Right lobe of liver (tissue), 6 donors: ENCODE measurements at regions not wholly inside any gene's neighbourhood (a gene's known extent, or its start where the extent isn't known, plus 50 kb on each side); places are given as distances from the start of the nearest gene placed in this dataset.

Source experiments
- ATAC-seq, 4 donors: fragments of 200-7000 bp; cut with Tn5 transposase; one replicate each; pipeline ENCODE4 v1.9.1; 2020; ENCODE audit warnings: mild to moderate bottlenecking in 4 of 4, moderate library complexity in 4 of 4
- DNase-seq, 3 donors: peaks; one replicate each; pipeline ENCODE4 v3.0.0-alpha.2; 2020
- H3K27ac ChIP-seq, 3 donors: fragments of 200-600 bp; one replicate each; pipeline ENCODE4 v1.8.0; 2022
- H3K27me3 ChIP-seq, 2 donors: fragments of 200-600 bp; one replicate each; pipeline ENCODE4 v1.8.0; 2022
- H3K36me3 ChIP-seq, 4 donors: fragments of 200-600 bp; sonication (generic) in 1 of 4; one replicate each; pipeline versions ENCODE4 v1.5.1 to v1.8.0; 2017 to 2022; ENCODE audit warnings: control low read depth in 1 of 4
- H3K4me1 ChIP-seq, 4 donors: fragments of 200-600 bp; sonication (generic) in 1 of 4; one replicate each; pipeline versions ENCODE4 v1.5.1 to v1.8.0; 2017 to 2022; ENCODE audit warnings: control low read depth in 1 of 4
- H3K4me3 ChIP-seq, 3 donors: fragments of 200-600 bp; one replicate each; pipeline ENCODE4 v1.8.0; 2022
- H3K9me3 ChIP-seq, 4 donors: fragments of 200-600 bp; sonication (generic) in 1 of 4; one replicate each; pipeline versions ENCODE4 v1.5.1 to v1.8.0; 2017 to 2022; ENCODE audit warnings: control low read depth in 1 of 4
- CTCF ChIP-seq, 4 donors: fragments of 200-600 bp in 3 of 4; fragments of 450-650 bp in 1 of 4; IDR thresholded peaks; one replicate each; pipeline versions ENCODE4 v1.5.1 to v1.8.0; 2016 to 2022; ENCODE audit warnings: antibody characterized with exemption in 4 of 4, mild to moderate bottlenecking in 2 of 4
- POLR2A ChIP-seq: fragments of 450-650 bp; IDR thresholded peaks from one replicate; pipeline ENCODE4 v1.6.1; 2017; ENCODE audit warnings: antibody characterized with exemption, mild to moderate bottlenecking
- WGBS: methylation state at CpG from one replicate; pipeline ENCODE4 v1.1.6; 2018; ENCODE audit warnings: low coverage, low lambda C conversion rate; ENCODE audit not compliant: insufficient coverage; ENCODE audit errors: missing lambda C conversion rate; 5-methylcytosine and 5-hydroxymethylcytosine counted together
- intact Hi-C, 2 donors: fragments of 100-400 bp; cut with DNase I; formaldehyde crosslinking; loops; one replicate each; pipeline versions ENCODE4 v1.11.2 to v1.14.1; 2022
- donor health status: DM: no; HTN: yes; CAD: no.
- donor health status: DM: no; HTN: no; CAD: no.
- donor health status: DM: no; HTN: no; CAD: no.
- donor health status: DM: no; HTN: yes; CAD: no.
- donor health status: DM: no; HTN: yes; CAD: no.

GRCh38 chr5:143916451-143916850, 104.5 kb downstream of the HMHB1 start:
- no peaks in the 10 kb centered on the region for H3K4me1 ChIP-seq
- no peak overlapping the region for H3K4me3 ChIP-seq
- no peak for DNase-seq
- H3K36me3 ChIP-seq, result no peaks in the 10 kb centered on the region
- H3K27me3 ChIP-seq, result no peaks in the 10 kb centered on the region
- 18% methylated on average over 2 of the region's 2 CpGs for WGBS
- TF ChIP-seq CTCF (IDR thresholded peaks at IDR 0.05) (no peak), POLR2A (no peak)
- intact Hi-C loops, result no loop called here
- no peak overlapping the region for H3K27ac ChIP-seq
- no peaks in the 10 kb centered on the region for H3K9me3 ChIP-seq
- no peak for ATAC-seq

GRCh38 chr5:143918961-143919360, 107.0 kb downstream of the HMHB1 start:
- Histone ChIP-seq H3K27ac (no peak overlapping the region), H3K9me3 (no peaks in the 10 kb centered on the region), H3K4me3 (no peak overlapping the region), H3K27me3 (no peaks in the 10 kb centered on the region), H3K36me3 (no peaks in the 10 kb centered on the region), H3K4me1 (no peaks in the 10 kb centered on the region)
- TF ChIP-seq CTCF (IDR thresholded peaks at IDR 0.05), result no peak
- TF ChIP-seq POLR2A, result no peak
- ATAC-seq (no peak), DNase-seq (no peak)
- 39% methylated on average over 1 of the region's 1 CpG for WGBS
- intact Hi-C loops, result no loop called here

DNA sequence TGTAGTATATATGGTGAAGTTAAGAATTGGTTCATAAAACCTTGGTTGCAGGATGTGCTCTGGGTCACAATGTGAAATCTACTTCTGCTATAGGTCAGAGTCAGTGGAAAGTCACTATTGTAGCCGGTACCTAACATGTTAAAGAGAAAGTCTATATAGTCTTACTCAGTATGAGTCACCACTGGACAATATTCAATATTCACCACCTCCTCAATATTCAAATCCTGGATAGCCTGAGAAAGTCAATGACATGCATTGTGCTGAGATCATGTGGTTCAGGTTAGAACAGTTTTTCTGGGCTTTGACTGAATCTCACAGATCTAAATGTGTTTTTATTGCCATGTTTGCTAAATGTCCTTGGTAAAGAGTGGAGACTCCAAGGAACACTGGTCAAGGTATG, 108.8 kb downstream of the HMHB1 start:
- Histone ChIP-seq H3K36me3 (no peaks in the 10 kb centered on the region), H3K4me3 (no peak overlapping the region), H3K27ac (no peak overlapping the region), H3K27me3 (no peaks in the 10 kb centered on the region), H3K4me1 (no peaks in the 10 kb centered on the region), H3K9me3 (no peaks in the 10 kb centered on the region)
- TF ChIP-seq CTCF (IDR thresholded peaks at IDR 0.05) (no peak), POLR2A (no peak)
- intact Hi-C loops, result no loop called here
- WGBS, result 100% methylated on average over 1 of the region's 1 CpG
- ATAC-seq (no peak), DNase-seq (no peak)

DNA sequence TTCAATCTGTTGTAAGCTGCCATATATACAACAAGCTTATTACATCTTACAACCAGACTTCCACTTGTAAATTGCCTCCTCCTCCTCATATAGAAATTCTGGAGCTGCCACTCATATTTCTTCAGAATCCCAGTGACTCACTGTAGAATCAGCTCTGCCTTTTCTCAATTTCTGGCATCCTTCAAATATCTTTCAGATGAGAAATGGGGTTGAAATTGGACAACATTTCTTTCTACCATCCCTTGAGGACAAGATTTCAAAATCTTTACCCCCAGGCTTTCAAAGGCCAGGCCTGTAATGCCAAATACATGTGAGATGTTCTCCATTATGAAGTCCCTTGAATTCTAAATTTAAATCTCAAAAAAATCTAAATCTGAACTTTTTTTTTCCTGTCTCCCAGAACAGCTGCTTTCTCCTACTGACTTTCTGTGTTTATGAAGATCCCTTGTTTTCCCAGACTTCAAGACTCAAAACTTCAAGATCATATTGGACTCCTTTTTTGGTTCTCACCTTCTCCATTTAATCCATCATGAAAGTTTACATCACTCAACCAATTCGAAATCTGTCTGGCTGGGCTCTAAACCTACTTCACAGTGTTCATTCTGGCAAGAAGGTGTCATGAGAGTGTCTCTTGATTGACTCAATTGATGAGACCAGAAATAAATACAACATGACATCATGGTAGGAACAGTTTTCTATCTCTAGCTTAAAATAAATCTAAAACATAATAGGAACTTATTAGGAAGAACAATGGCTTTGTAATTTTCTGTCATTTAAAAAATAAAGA, 109.8 kb downstream of the HMHB1 start:
- intact Hi-C loops, result no loop called here
- WGBS, result 35% methylated on average over 1 of the region's 1 CpG
- no peak for ATAC-seq

More for the DNA sequence above, 109.8 kb downstream of the HMHB1 start:
- Histone ChIP-seq H3K27ac (no peak overlapping the region), H3K4me3 (no peak overlapping the region), H3K36me3 (no peaks in the 10 kb centered on the region), H3K4me1 (no peaks in the 10 kb centered on the region), H3K9me3 (no peaks in the 10 kb centered on the region), H3K27me3 (no peaks in the 10 kb centered on the region)
- no peak for DNase-seq
- no peak for TF ChIP-seq POLR2A
- no peak for TF ChIP-seq CTCF (IDR thresholded peaks at IDR 0.05)
